Parathyroid adenoma (tissue), 2 donors: ENCODE measurements at regions not wholly inside any gene's neighbourhood (a gene's known extent, or its start where the extent isn't known, plus 50 kb on each side); places are given as distances from the start of the nearest gene placed in this dataset.
"Not testable (repeated sequence)": the region's sequence is repeated elsewhere in the genome, so short reads cannot be mapped to it uniquely, and the experiment has no call there.

Experiments used
- H2AFZ ChIP-seq: fragments of 300-600 bp; sonication (generic); one replicate; pipeline ENCODE4 v1.7.0; 2017; ENCODE audit warnings: antibody characterized with exemption, mild to moderate bottlenecking
- H3K27ac ChIP-seq: fragments of 300-600 bp; sonication (generic); one replicate; pipeline ENCODE4 v1.7.0; 2017
- H3K27me3 ChIP-seq: fragments of 300-600 bp; sonication (generic); one replicate; pipeline ENCODE4 v1.7.0; 2017; ENCODE audit warnings: low read length; ENCODE audit not compliant: control insufficient read depth, insufficient read depth
- H3K36me3 ChIP-seq: fragments of 300-600 bp; sonication (generic); one replicate; pipeline ENCODE4 v1.7.0; 2017; ENCODE audit warnings: low read length; ENCODE audit not compliant: control insufficient read depth, insufficient read depth
- H3K4me1 ChIP-seq: fragments of 300-600 bp; sonication (generic); one replicate; pipeline ENCODE4 v1.7.0; 2017; ENCODE audit warnings: control low read depth
- H3K4me2 ChIP-seq: fragments of 300-600 bp; sonication (generic); one replicate; pipeline ENCODE4 v1.7.0; 2017; ENCODE audit warnings: low read length
- H3K4me3 ChIP-seq: fragments of 300-600 bp; sonication (generic); one replicate; pipeline ENCODE4 v1.7.0; 2017; ENCODE audit warnings: low read depth, low read length
- H3K79me2 ChIP-seq: fragments of 300-600 bp; sonication (generic); one replicate; pipeline ENCODE4 v1.7.0; 2017; ENCODE audit warnings: control low read depth
- H3K9ac ChIP-seq: fragments of 300-600 bp; sonication (generic); one replicate; pipeline ENCODE4 v1.7.0; 2017; ENCODE audit warnings: mild to moderate bottlenecking
- H3K9me3 ChIP-seq: fragments of 300-600 bp; sonication (generic); one replicate; pipeline ENCODE4 v1.7.0; 2017; ENCODE audit warnings: low read length; ENCODE audit not compliant: control insufficient read depth
- CTCF ChIP-seq: fragments of 300-600 bp; sonication (generic); IDR thresholded peaks from one replicate; pipeline ENCODE4 v1.7.0; 2017; ENCODE audit warnings: antibody characterized with exemption, mild to moderate bottlenecking
- donor health status: primary hyperparathyroidism.

GRCh38 chr18:59038295-59039039 lies 101.2 kb upstream of the SEC11C start:
- H3K4me2 ChIP-seq = no peak overlapping the region
- no peaks in the 10 kb centered on the region for H3K4me1 ChIP-seq
- H3K9me3 ChIP-seq = no peaks in the 10 kb centered on the region
- no peak for TF ChIP-seq CTCF
- H3K36me3 ChIP-seq = no peaks in the 10 kb centered on the region
- H3K27me3 ChIP-seq = no peaks in the 10 kb centered on the region
- no peaks in the 10 kb centered on the region for H3K79me2 ChIP-seq
- H3K4me3 ChIP-seq = no peak overlapping the region
- H2AFZ ChIP-seq = no peak overlapping the region
- H3K27ac ChIP-seq = no peak overlapping the region
- H3K9ac ChIP-seq = no peak overlapping the region

GRCh38 chr18:59039040-59039320 lies 100.7 kb upstream of the SEC11C start:
- H3K9me3 ChIP-seq, H3K27me3 ChIP-seq, H3K79me2 ChIP-seq, H3K4me3 ChIP-seq, H3K4me2 ChIP-seq, H3K9ac ChIP-seq, H3K36me3 ChIP-seq, H3K27ac ChIP-seq, H2AFZ ChIP-seq, H3K4me1 ChIP-seq: not testable (repeated sequence)

- no peaks in the 10 kb centered on the region for H3K9me3 ChIP-seq
- no peak overlapping the region for H3K4me3 ChIP-seq
- no peak overlapping the region for H3K27ac ChIP-seq
- no peak for TF ChIP-seq CTCF
- no peaks in the 10 kb centered on the region for H3K4me1 ChIP-seq
- H3K27me3 ChIP-seq = no peaks in the 10 kb centered on the region
- H3K79me2 ChIP-seq = no peaks in the 10 kb centered on the region
- H3K36me3 ChIP-seq = no peaks in the 10 kb centered on the region
- no peak overlapping the region for H3K4me2 ChIP-seq
- H2AFZ ChIP-seq = no peak overlapping the region
- H3K9ac ChIP-seq = no peak overlapping the region
These were observed 100.2 kb upstream of the SEC11C start for GRCh38 chr18:59039449-59039848.

- H3K36me3 ChIP-seq = no peaks in the 10 kb centered on the region
- no peak overlapping the region for H3K4me3 ChIP-seq
- H3K9me3 ChIP-seq = no peaks in the 10 kb centered on the region
- H3K9ac ChIP-seq = no peak overlapping the region
- no peaks in the 10 kb centered on the region for H3K79me2 ChIP-seq
- H3K4me2 ChIP-seq = no peak overlapping the region
- H2AFZ ChIP-seq = no peak overlapping the region
- H3K27ac ChIP-seq = no peak overlapping the region
- no peak for TF ChIP-seq CTCF
- no peaks in the 10 kb centered on the region for H3K4me1 ChIP-seq
- no peaks in the 10 kb centered on the region for H3K27me3 ChIP-seq
These were observed 98.9 kb upstream of the SEC11C start for GRCh38 chr18:59040770-59041148.

- TF ChIP-seq CTCF = no peak
- Histone ChIP-seq H3K36me3 (no peaks in the 10 kb centered on the region), H3K4me1 (no peaks in the 10 kb centered on the region), H2AFZ (no peak overlapping the region), H3K27ac (no peak overlapping the region), H3K27me3 (no peaks in the 10 kb centered on the region), H3K4me3 (no peak overlapping the region), H3K9me3 (no peaks in the 10 kb centered on the region), H3K79me2 (no peaks in the 10 kb centered on the region), H3K9ac (no peak overlapping the region), H3K4me2 (no peak overlapping the region)
These were observed 98.4 kb upstream of the SEC11C start for GRCh38 chr18:59041296-59041695.
